ENCODE measurements at regions not wholly inside any gene's neighbourhood (a gene's known extent, or its start where the extent isn't known, plus 50 kb on each side); places are given as distances from the start of the nearest gene placed in this dataset.
"Not testable (repeated sequence)": the region's sequence is repeated elsewhere in the genome, so short reads cannot be mapped to it uniquely, and the experiment has no call there.

- no peak for TF ChIP-seq CTCF (IDR thresholded peaks at IDR 0.05; ENCODE audit: unreplicated experiment in 3 of 3)
- Mint-ChIP-seq H3K4me3 (no peak overlapping the region), H3K9me3 (peaks cover 17% of the 10 kb centered on the region), H3K36me3 (ENCODE audit: low read depth) (peaks cover 7% of the 10 kb centered on the region), H3K27ac (no peak overlapping the region), H3K27me3 (ENCODE audit: low read depth) (peaks cover 7% of the 10 kb centered on the region), H3K4me1 (peaks cover 5% of the 10 kb centered on the region)
These were observed 97.1 kb upstream of the HS6ST1 start for GRCh38 chr2:128415779-128416061.

- Mint-ChIP-seq H3K9me3 (peaks cover 21% of the 10 kb centered on the region), H3K27me3 (ENCODE audit: low read depth) (peaks cover 7% of the 10 kb centered on the region), H3K36me3 (ENCODE audit: low read depth) (peaks cover 7% of the 10 kb centered on the region), H3K4me3 (no peak overlapping the region), H3K4me1 (peaks cover 5% of the 10 kb centered on the region), H3K27ac (no peak overlapping the region)
- no peak for TF ChIP-seq CTCF (IDR thresholded peaks at IDR 0.05; ENCODE audit: unreplicated experiment in 3 of 3)
These were observed 97.6 kb upstream of the HS6ST1 start for GRCh38 chr2:128416109-128416785.

GRCh38 chr2:128416806-128417205 lies 98.1 kb upstream of the HS6ST1 start:
- Mint-ChIP-seq H3K9me3 (peaks cover 23% of the 10 kb centered on the region), H3K27ac (no peak overlapping the region), H3K36me3 (ENCODE audit: low read depth) (peaks cover 7% of the 10 kb centered on the region), H3K27me3 (ENCODE audit: low read depth) (peaks cover 7% of the 10 kb centered on the region), H3K4me3 (no peak overlapping the region), H3K4me1 (peaks cover 5% of the 10 kb centered on the region)
- no peak for TF ChIP-seq CTCF (IDR thresholded peaks at IDR 0.05; ENCODE audit: unreplicated experiment in 3 of 3)

- not testable (repeated sequence) for H3K4me3 Mint-ChIP-seq; H3K36me3 Mint-ChIP-seq (ENCODE audit: low read depth)
These were observed 98.6 kb upstream of the HS6ST1 start for GRCh38 chr2:128417264-128417663.

GRCh38 chr2:128420131-128420530 lies 101.5 kb upstream of the HS6ST1 start:
- H3K9me3 Mint-ChIP-seq: peaks cover 33% of the 10 kb centered on the region
- H3K36me3 Mint-ChIP-seq (ENCODE audit: low read depth): peaks cover 7% of the 10 kb centered on the region
- H3K4me3 Mint-ChIP-seq: no peak overlapping the region
- H3K4me1 Mint-ChIP-seq: peaks cover 9% of the 10 kb centered on the region
- H3K27me3 Mint-ChIP-seq (ENCODE audit: low read depth): peaks cover 7% of the 10 kb centered on the region
- TF ChIP-seq CTCF (IDR thresholded peaks at IDR 0.05; ENCODE audit: unreplicated experiment in 3 of 3): no peak
- H3K27ac Mint-ChIP-seq: no peak overlapping the region

More at GRCh38 chr2:128417264-128417663, 98.6 kb upstream of the HS6ST1 start:
- H3K9me3 Mint-ChIP-seq: peaks cover 26% of the 10 kb centered on the region
- H3K4me1 Mint-ChIP-seq; H3K27me3 Mint-ChIP-seq (ENCODE audit: low read depth); H3K27ac Mint-ChIP-seq: not testable (repeated sequence)

GRCh38 chr2:128420776-128421175 lies 102.1 kb upstream of the HS6ST1 start:
- Mint-ChIP-seq H3K4me3 (no peak overlapping the region), H3K27ac (no peak overlapping the region), H3K27me3 (ENCODE audit: low read depth) (peaks cover 7% of the 10 kb centered on the region), H3K9me3 (peaks cover 31% of the 10 kb centered on the region), H3K4me1 (peaks cover 9% of the 10 kb centered on the region), H3K36me3 (ENCODE audit: low read depth) (peaks cover 7% of the 10 kb centered on the region)
- no peak for TF ChIP-seq CTCF (IDR thresholded peaks at IDR 0.05; ENCODE audit: unreplicated experiment in 3 of 3)

Measured in nephron (organoid).